HUES48 (cell line): ENCODE measurements at regions not wholly inside any gene's neighbourhood (a gene's known extent, or its start where the extent isn't known, plus 50 kb on each side); places are given as distances from the start of the nearest gene placed in this dataset.

ENCODE experiments used
- H3K27ac ChIP-seq: one replicate; pipeline ENCODE4 v1.7.0; 2013; ENCODE audit warnings: low read depth, low read length, inconsistent platforms
- H3K27me3 ChIP-seq: 2 replicates; pipeline ENCODE4 v1.6.1; 2013; ENCODE audit warnings: mild to moderate bottlenecking, low read length; ENCODE audit not compliant: control insufficient read depth, insufficient read depth
- H3K36me3 ChIP-seq: 2 replicates; pipeline ENCODE4 v1.6.1; 2013; ENCODE audit warnings: low read length; ENCODE audit not compliant: control insufficient read depth, insufficient read depth
- H3K4me1 ChIP-seq: 2 replicates; pipeline ENCODE4 v1.6.1; 2013; ENCODE audit warnings: mild to moderate bottlenecking, low read length; ENCODE audit not compliant: control insufficient read depth, insufficient read depth
- H3K4me3 ChIP-seq: 2 replicates; pipeline ENCODE4 v1.5.1; 2013; ENCODE audit warnings: mild to moderate bottlenecking, low read depth, low read length
- H3K9ac ChIP-seq: 2 replicates; pipeline ENCODE4 v1.6.1; 2013; ENCODE audit warnings: mild to moderate bottlenecking, low read depth, low read length, moderate library complexity
- H3K9me3 ChIP-seq: 2 replicates; pipeline ENCODE4 v1.6.1; 2013; ENCODE audit warnings: low read length; ENCODE audit not compliant: control insufficient read depth, insufficient read depth

GRCh38 chr10:91163869-91164474 is 56.5 kb upstream of the PCGF5 start:
- H3K9me3 ChIP-seq: no peaks in the 10 kb centered on the region
- 0 out of 2 replicates have a peak, but pooled peaks cover 3% of the 10 kb centered on the region for H3K4me1 ChIP-seq
- peaks cover 93% of the 10 kb centered on the region for H3K27me3 ChIP-seq
- no peaks in the 10 kb centered on the region for H3K36me3 ChIP-seq
- H3K27ac ChIP-seq: no peak overlapping the region
- no peak overlapping the region for H3K9ac ChIP-seq
- peak overlapping the region; percentile 72 for H3K4me3 ChIP-seq

- H3K9ac ChIP-seq: no peak overlapping the region
- H3K9me3 ChIP-seq: no peaks in the 10 kb centered on the region
- H3K36me3 ChIP-seq: no peaks in the 10 kb centered on the region
- H3K4me3 ChIP-seq: no peak overlapping the region
- H3K27me3 ChIP-seq: peaks cover 86% of the 10 kb centered on the region
- H3K4me1 ChIP-seq: 0 out of 2 replicates have a peak, but pooled peaks cover 3% of the 10 kb centered on the region
- no peak overlapping the region for H3K27ac ChIP-seq
Measured at GRCh38 chr10:91164520-91165065, 55.9 kb upstream of the PCGF5 start.

GRCh38 chr10:91167406-91167805 is 53.1 kb upstream of the PCGF5 start:
- Histone ChIP-seq H3K27ac (no peak overlapping the region), H3K4me3 (no peak overlapping the region), H3K9me3 (no peaks in the 10 kb centered on the region), H3K27me3 (peaks cover 64% of the 10 kb centered on the region), H3K36me3 (no peaks in the 10 kb centered on the region), H3K9ac (no peak overlapping the region), H3K4me1 (0 out of 2 replicates have a peak, but pooled peaks cover 3% of the 10 kb centered on the region)

GRCh38 chr10:91170418-91170817 is 50.0 kb upstream of the PCGF5 start:
- Histone ChIP-seq H3K4me3 (no peak overlapping the region), H3K27me3 (peaks cover 36% of the 10 kb centered on the region), H3K4me1 (no peaks in the 10 kb centered on the region), H3K27ac (no peak overlapping the region), H3K36me3 (no peaks in the 10 kb centered on the region), H3K9me3 (no peaks in the 10 kb centered on the region), H3K9ac (no peak overlapping the region)
